Activated CD4-positive, CD25-positive, alpha-beta regulatory T cell treated with anti-CD3 and anti-CD28 coated beads, Interleukin-2, amount 50 U/mL, for 24 hours (primary cell): ENCODE measurements at regions not wholly inside any gene's neighbourhood (a gene's known extent, or its start where the extent isn't known, plus 50 kb on each side); places are given as distances from the start of the nearest gene placed in this dataset.
"Not testable (repeated sequence)": the region's sequence is repeated elsewhere in the genome, so short reads cannot be mapped to it uniquely, and the experiment has no call there.

Experiments
- ATAC-seq, 2 donors: fragments of 150-1000 bp; cut with Tn5 transposase; one replicate each; pipeline ENCODE4 v1.10.0; 2021; ENCODE audit warnings: mild to moderate bottlenecking in 1 of 2, moderate library complexity in 1 of 2

- no peak for ATAC-seq
Measured at GRCh38 chr1:213474054-213474453, 423.0 kb downstream of the RPS6KC1 start.

GRCh38 chr1:213481395-213481794 lies 430.4 kb downstream of the RPS6KC1 start:
- ATAC-seq, result no peak

- ATAC-seq, result no peak
Measured at GRCh38 chr1:213484333-213484732, 433.3 kb downstream of the RPS6KC1 start.

- no peak for ATAC-seq
Measured at GRCh38 chr1:213484758-213485157, 433.7 kb downstream of the RPS6KC1 start.

- no peak for ATAC-seq
Measured at GRCh38 chr1:213486488-213486887, 435.4 kb downstream of the RPS6KC1 start.

GRCh38 chr1:213491468-213491867 lies 440.4 kb downstream of the RPS6KC1 start:
- no peak for ATAC-seq

- ATAC-seq, result no peak
Measured at GRCh38 chr1:213492161-213493041, 441.4 kb downstream of the RPS6KC1 start.

- ATAC-seq, result no peak
Measured at GRCh38 chr1:213499444-213499843, 448.4 kb downstream of the RPS6KC1 start.

- no peak for ATAC-seq
Measured at GRCh38 chr1:213507472-213508223, 456.6 kb downstream of the RPS6KC1 start.

- no peak for ATAC-seq
Measured at GRCh38 chr1:213511173-213511572, 460.1 kb downstream of the RPS6KC1 start.

GRCh38 chr1:213512316-213512715 lies 461.3 kb downstream of the RPS6KC1 start:
- ATAC-seq, result no peak

GRCh38 chr1:213513006-213513405 lies 462.0 kb downstream of the RPS6KC1 start:
- ATAC-seq, result no peak

- not testable (repeated sequence) for ATAC-seq
Measured at GRCh38 chr1:213514408-213515179, 463.6 kb downstream of the RPS6KC1 start.

- ATAC-seq, result no peak
Measured at GRCh38 chr1:213519098-213519497, 468.1 kb downstream of the RPS6KC1 start.

GRCh38 chr1:213521206-213521605 lies 466.6 kb upstream of the PROX1 start:
- no peak for ATAC-seq

GRCh38 chr1:213523781-213524398 lies 463.9 kb upstream of the PROX1 start:
- ATAC-seq, result no peak

GRCh38 chr1:213526306-213526705 lies 461.5 kb upstream of the PROX1 start:
- no peak for ATAC-seq

GRCh38 chr1:213530611-213531320 lies 457.0 kb upstream of the PROX1 start:
- no peak for ATAC-seq

- no peak for ATAC-seq
Measured at GRCh38 chr1:213531369-213532310, 456.1 kb upstream of the PROX1 start.

- ATAC-seq, result no peak
Measured at GRCh38 chr1:213533125-213533524, 454.6 kb upstream of the PROX1 start.

- no peak for ATAC-seq
Measured at GRCh38 chr1:213535679-213536078, 452.1 kb upstream of the PROX1 start.
